Globus pallidus (tissue), 1 donor: ENCODE measurements at regions not wholly inside any gene's neighbourhood (a gene's known extent, or its start where the extent isn't known, plus 50 kb on each side); places are given as distances from the start of the nearest gene placed in this dataset.

Source experiments
- DNase-seq: peaks from one replicate; pipeline ENCODE4 v3.0.0-alpha.2; 2015; ENCODE audit warnings: low spot score

- no peak for DNase-seq
Measured at GRCh38 chr10:24010436-24010970, 198.4 kb upstream of the KIAA1217 start.

GRCh38 chr10:24012249-24012803, 196.6 kb upstream of the KIAA1217 start:
- DNase-seq = no peak

GRCh38 chr10:24027107-24027506, 181.8 kb upstream of the KIAA1217 start:
- DNase-seq = no peak

GRCh38 chr10:24034571-24034970, 174.4 kb upstream of the KIAA1217 start:
- no peak for DNase-seq

GRCh38 chr10:24035761-24036160, 173.2 kb upstream of the KIAA1217 start:
- DNase-seq = no peak

GRCh38 chr10:24039315-24039714, 169.6 kb upstream of the KIAA1217 start:
- DNase-seq = no peak

GRCh38 chr10:24039897-24040296, 169.0 kb upstream of the KIAA1217 start:
- DNase-seq = no peak

- no peak for DNase-seq
Measured at GRCh38 chr10:24041034-24041433, 167.9 kb upstream of the KIAA1217 start.

GRCh38 chr10:24041834-24042233, 167.1 kb upstream of the KIAA1217 start:
- DNase-seq = no peak

- DNase-seq = no peak
Measured at GRCh38 chr10:24042884-24043283, 166.1 kb upstream of the KIAA1217 start.

- no peak for DNase-seq
Measured at GRCh38 chr10:24046060-24046459, 162.9 kb upstream of the KIAA1217 start.

GRCh38 chr10:24047176-24047575, 161.8 kb upstream of the KIAA1217 start:
- DNase-seq = no peak

- DNase-seq = no peak
Measured at GRCh38 chr10:24054421-24054820, 154.5 kb upstream of the KIAA1217 start.

- DNase-seq = no peak
Measured at GRCh38 chr10:24080207-24080606, 128.7 kb upstream of the KIAA1217 start.

GRCh38 chr10:24086296-24087086, 122.4 kb upstream of the KIAA1217 start:
- DNase-seq = no peak

- DNase-seq = no peak
Measured at GRCh38 chr10:24091256-24091655, 117.7 kb upstream of the KIAA1217 start.

GRCh38 chr10:24096281-24096680, 112.7 kb upstream of the KIAA1217 start:
- DNase-seq = no peak

- no peak for DNase-seq
Measured at GRCh38 chr10:24097751-24098207, 111.2 kb upstream of the KIAA1217 start.

- DNase-seq = no peak
Measured at GRCh38 chr10:24104895-24105294, 104.0 kb upstream of the KIAA1217 start.

GRCh38 chr10:24113901-24114300, 95.0 kb upstream of the KIAA1217 start:
- no peak for DNase-seq

- DNase-seq = no peak
Measured at GRCh38 chr10:24114556-24114955, 94.4 kb upstream of the KIAA1217 start.

GRCh38 chr10:24115403-24115802, 93.5 kb upstream of the KIAA1217 start:
- no peak for DNase-seq

GRCh38 chr10:24118246-24118645, 90.7 kb upstream of the KIAA1217 start:
- DNase-seq = no peak
